Spleen (tissue), 11 donors: ENCODE measurements at regions not wholly inside any gene's neighbourhood (a gene's known extent, or its start where the extent isn't known, plus 50 kb on each side); places are given as distances from the start of the nearest gene placed in this dataset.

Experiments used
- DNase-seq: peaks from one replicate; pipeline ENCODE4 v3.0.0-alpha.2; 2020
- H3K27ac ChIP-seq, 8 donors: fragments of 200-600 bp; sonication (generic) in 7 of 8; 1 replicate in 4 of 8; 2 replicates in 4 of 8; pipeline versions ENCODE4 v1.5.0 to v1.8.0; 2016 to 2021; ENCODE audit warnings: inconsistent platforms in 4 of 8, mild to moderate bottlenecking in 4 of 8, moderate library complexity in 1 of 8
- H3K27me3 ChIP-seq, 7 donors: fragments of 200-600 bp; sonication (generic) in 6 of 7; replicated peaks in 1 of 7; 1 replicate in 4 of 7; 2 replicates in 3 of 7; pipeline versions ENCODE4 v1.5.0 to v1.8.0; 2016 to 2021; ENCODE audit warnings: inconsistent platforms in 3 of 7, mild to moderate bottlenecking in 1 of 7
- H3K36me3 ChIP-seq, 6 donors: fragments of 200-600 bp; sonication (generic) in 5 of 6; 1 replicate in 4 of 6; 2 replicates in 2 of 6; pipeline versions ENCODE4 v1.5.0 to v1.8.0; 2016 to 2021; ENCODE audit warnings: inconsistent platforms in 2 of 6
- H3K4me1 ChIP-seq, 6 donors: fragments of 200-600 bp; sonication (generic) in 5 of 6; 1 replicate in 3 of 6; 2 replicates in 3 of 6; pipeline versions ENCODE4 v1.5.0 to v1.8.0; 2016 to 2021; ENCODE audit warnings: inconsistent platforms in 3 of 6
- H3K4me3 ChIP-seq, 8 donors: fragments of 200-600 bp; sonication (generic) in 7 of 8; 1 replicate in 4 of 8; 2 replicates in 4 of 8; pipeline versions ENCODE4 v1.5.0 to v1.8.0; 2016 to 2021; ENCODE audit warnings: inconsistent platforms in 4 of 8, mild to moderate bottlenecking in 4 of 8, moderate library complexity in 2 of 8
- H3K9me3 ChIP-seq, 8 donors: fragments of 200-600 bp; sonication (generic) in 7 of 8; 1 replicate in 4 of 8; 2 replicates in 4 of 8; pipeline versions ENCODE4 v1.5.0 to v1.8.0; 2016 to 2021; ENCODE audit warnings: inconsistent platforms in 4 of 8
- POLR2A ChIP-seq, 3 donors: fragments of 450-650 bp; IDR thresholded peaks; one replicate each; pipeline ENCODE4 v1.5.1; 2017; ENCODE audit warnings: antibody characterized with exemption in 3 of 3, mild to moderate bottlenecking in 1 of 3
- POLR2AphosphoS5 ChIP-seq, 3 donors: sonication (generic); formaldehyde crosslinking; IDR thresholded peaks; one replicate each; pipeline ENCODE4 v1.5.1; 2017; ENCODE audit warnings: antibody characterized with exemption in 3 of 3
- WGBS, 5 donors: extraction: QIAGEN DNeasy Blood & Tissue Kit in 3 of 5; methylation state at CpG; one replicate each; pipeline versions ENCODE4 v1.1.5 to v1.1.7; 2013 to 2018; 5-methylcytosine and 5-hydroxymethylcytosine counted together
- intact Hi-C: fragments of 100-400 bp; cut with DNase I; formaldehyde crosslinking; loops from one replicate; pipeline ENCODE4 v1.15.0; 2023; ENCODE audit warnings: low total_unique reads
- TF ChIP-seq, protein P1 (sequence below), 11 experiments: fragments of 200-600 bp in 7 of 11; fragments of 450-650 bp in 4 of 11; sonication (generic) in 4 of 11; IDR thresholded peaks in 8 of 11; conservative IDR thresholded peaks in 3 of 11; 1 replicate in 7 of 11; 2 replicates in 4 of 11; pipeline versions ENCODE4 v1.4.0 to v1.8.0; 2016 to 2021; ENCODE audit warnings: antibody characterized with exemption in 11 of 11, inconsistent platforms in 4 of 11, mild to moderate bottlenecking in 1 of 11
- donor health status: healthy with polysubstance abuse.
- donor health status: DM: no; HTN: no; CAD: no; lungs with moderate emphysema.
- donor health status: DM: no; HTN: no; CAD: no.
- donor health status: Bipolar disorder and iron deficiency.
- donor health status: healthy.
- donor health status: DM: no; HTN: no; CAD: no.
- donor health status: DM: yes; HTN: yes; CAD: no.

DNA sequence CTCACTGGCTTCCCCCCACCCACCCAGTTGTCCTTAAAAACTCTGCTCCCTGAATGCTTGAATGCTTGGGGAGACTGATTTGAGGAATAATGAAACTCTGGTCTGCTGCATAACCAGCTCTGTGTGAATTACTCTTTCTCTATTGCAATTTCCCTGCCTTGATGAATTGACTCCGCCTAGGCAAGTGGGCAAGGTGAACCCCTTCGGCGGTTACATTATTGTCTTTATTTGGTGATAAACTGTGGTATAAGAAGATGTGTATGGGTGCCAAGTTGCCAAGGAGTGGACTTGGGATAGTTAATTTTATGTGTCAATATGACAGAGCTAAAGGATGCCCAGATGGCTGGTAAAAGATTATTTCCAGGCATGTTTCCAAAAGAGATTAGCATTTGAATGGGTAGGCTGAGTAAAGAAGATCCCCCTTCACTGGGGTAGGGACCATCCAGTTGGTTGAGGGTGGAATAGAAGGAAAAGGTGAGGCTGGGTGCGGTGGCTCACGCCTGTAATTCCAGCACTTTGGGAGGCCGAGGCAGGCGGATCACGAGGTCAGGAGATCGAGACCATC is 98.5 kb upstream of the HAAO start:
- Histone ChIP-seq H3K9me3 (peaks cover 0 to 21% (median 9%) of the 10 kb centered on the region in 8 donors), H3K4me3 (no peak overlapping the region), H3K27ac (no peak overlapping the region), H3K4me1 (no peaks in the 10 kb centered on the region), H3K36me3 (no peaks in the 10 kb centered on the region), H3K27me3 (no peaks in the 10 kb centered on the region)
- DNase-seq = no peak
- 92 to 100% (median 96%) methylated on average over 9 of the region's 9 CpGs for WGBS, 5 donors
- TF ChIP-seq POLR2AphosphoS5 (IDR thresholded peaks at IDR 0.05) (no peak), POLR2A (IDR thresholded peaks at IDR 0.05) (no peak)
- TF ChIP-seq, protein P1, sequence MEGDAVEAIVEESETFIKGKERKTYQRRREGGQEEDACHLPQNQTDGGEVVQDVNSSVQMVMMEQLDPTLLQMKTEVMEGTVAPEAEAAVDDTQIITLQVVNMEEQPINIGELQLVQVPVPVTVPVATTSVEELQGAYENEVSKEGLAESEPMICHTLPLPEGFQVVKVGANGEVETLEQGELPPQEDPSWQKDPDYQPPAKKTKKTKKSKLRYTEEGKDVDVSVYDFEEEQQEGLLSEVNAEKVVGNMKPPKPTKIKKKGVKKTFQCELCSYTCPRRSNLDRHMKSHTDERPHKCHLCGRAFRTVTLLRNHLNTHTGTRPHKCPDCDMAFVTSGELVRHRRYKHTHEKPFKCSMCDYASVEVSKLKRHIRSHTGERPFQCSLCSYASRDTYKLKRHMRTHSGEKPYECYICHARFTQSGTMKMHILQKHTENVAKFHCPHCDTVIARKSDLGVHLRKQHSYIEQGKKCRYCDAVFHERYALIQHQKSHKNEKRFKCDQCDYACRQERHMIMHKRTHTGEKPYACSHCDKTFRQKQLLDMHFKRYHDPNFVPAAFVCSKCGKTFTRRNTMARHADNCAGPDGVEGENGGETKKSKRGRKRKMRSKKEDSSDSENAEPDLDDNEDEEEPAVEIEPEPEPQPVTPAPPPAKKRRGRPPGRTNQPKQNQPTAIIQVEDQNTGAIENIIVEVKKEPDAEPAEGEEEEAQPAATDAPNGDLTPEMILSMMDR (IDR thresholded peaks at IDR 0.05 in 8 of 11, conservative IDR thresholded peaks at IDR 0.05 in 3 of 11) = no peak
- intact Hi-C loops = no loop called here

DNA sequence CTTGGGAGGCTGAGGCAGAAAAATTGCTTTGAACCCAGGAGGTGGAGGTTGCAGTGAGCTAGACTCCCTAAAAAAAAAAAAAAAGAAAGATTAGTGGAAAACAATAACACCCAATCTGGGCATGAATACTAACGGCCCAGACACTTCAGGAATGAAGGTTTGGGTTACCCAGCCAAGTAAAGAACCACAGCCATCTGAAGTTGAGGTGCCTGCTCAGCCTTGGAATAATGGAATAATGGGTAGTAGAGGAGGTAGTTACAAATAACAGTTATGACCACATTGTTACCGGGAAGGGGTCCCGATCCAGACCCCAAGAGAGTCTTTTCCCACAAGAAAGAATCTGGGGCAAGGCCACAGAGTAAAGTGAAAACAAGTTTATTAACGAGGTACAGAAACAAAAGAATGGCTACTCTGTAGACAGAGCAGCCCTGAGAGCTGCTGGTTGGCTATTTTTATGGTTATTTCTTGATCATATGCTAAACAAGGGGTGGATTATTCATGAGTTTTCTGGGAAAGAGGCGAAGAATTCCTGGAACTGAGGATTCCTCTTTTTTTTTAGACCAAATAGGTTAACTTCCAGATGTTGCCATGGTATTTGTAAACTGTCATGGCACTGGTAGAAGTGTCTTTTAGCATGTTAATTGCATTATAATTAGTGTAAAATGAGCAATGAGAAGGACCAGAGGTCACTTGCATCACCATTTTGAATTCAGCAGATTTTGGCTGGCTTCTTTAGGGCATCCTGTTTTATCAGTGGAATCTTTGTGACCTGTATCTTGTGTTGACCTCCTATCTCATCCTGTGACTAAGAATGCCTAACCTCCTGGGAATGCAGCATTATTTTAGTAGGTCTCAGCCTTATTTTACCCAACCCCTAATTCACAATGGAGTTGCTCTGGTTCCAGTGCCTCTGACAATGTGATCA is 96.2 kb upstream of the HAAO start:
- TF ChIP-seq, protein P1 (IDR thresholded peaks at IDR 0.05 in 8 of 11, conservative IDR thresholded peaks at IDR 0.05 in 3 of 11) = no peak
- peaks cover 0 to 21% (median 9%) of the 10 kb centered on the region in 8 donors for H3K9me3 ChIP-seq
- no peaks in the 10 kb centered on the region for H3K27me3 ChIP-seq
- H3K4me3 ChIP-seq = no peak overlapping the region
- intact Hi-C loops = no loop called here
- no peak for DNase-seq
- 77 to 92% (median 87%) methylated on average over 5 of the region's 5 CpGs for WGBS, 5 donors
- no peaks in the 10 kb centered on the region for H3K36me3 ChIP-seq
- no peaks in the 10 kb centered on the region for H3K4me1 ChIP-seq
- H3K27ac ChIP-seq = no peak overlapping the region

DNA sequence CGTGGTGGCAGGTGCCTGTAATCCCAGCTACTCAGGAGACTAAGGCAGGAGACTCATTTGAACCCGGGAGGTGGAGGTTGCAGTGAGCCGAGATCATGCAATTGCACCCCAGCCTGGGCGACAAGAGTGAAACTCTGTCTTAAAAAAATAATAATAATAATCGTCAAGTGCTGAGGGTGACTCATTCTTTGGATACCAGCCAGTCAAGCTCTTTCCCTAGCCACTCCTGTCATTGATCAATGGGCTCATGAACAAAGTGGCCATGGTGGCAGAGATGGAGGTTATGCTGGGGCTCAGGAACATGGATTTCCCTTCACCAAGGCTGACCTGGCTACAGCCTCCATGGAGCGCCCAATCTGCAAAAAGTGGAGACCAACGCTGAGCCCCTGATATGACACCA is 94.5 kb upstream of the HAAO start:
- Histone ChIP-seq H3K9me3 (peaks cover 0 to 21% (median 9%) of the 10 kb centered on the region in 8 donors), H3K27ac (no peak overlapping the region), H3K36me3 (no peaks in the 10 kb centered on the region), H3K4me1 (peaks cover 0 to 3% (median 0%) of the 10 kb centered on the region in 6 donors), H3K4me3 (no peak overlapping the region), H3K27me3 (no peaks in the 10 kb centered on the region)
- no peak for DNase-seq
- TF ChIP-seq POLR2AphosphoS5 (IDR thresholded peaks at IDR 0.05) (no peak), POLR2A (IDR thresholded peaks at IDR 0.05) (no peak)
- TF ChIP-seq, protein P1 (IDR thresholded peaks at IDR 0.05 in 8 of 11, conservative IDR thresholded peaks at IDR 0.05 in 3 of 11) = no peak
- WGBS, 5 donors = 75 to 89% (median 89%) methylated on average over 7 of the region's 7 CpGs
- intact Hi-C loops = no loop called here

DNA sequence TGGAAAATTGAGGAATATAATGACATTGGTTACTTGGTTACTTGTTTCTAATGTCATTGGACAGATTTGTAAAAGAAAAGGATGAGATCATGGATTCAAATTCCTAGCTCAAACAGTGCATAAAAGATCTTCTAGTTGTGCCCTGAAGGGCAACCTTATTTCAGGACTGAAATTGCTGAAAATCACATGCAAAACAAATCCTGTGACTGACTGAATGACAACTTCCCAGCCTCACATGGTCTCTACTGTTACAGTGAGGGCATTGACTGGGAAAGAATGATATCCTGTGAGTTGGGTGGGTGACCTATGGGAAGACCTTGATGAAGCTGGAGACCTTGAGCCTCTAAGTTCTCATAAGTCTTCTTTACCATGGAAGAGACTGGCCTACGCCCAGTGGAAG is 90.4 kb upstream of the HAAO start:
- H3K9me3 ChIP-seq = no peaks in the 10 kb centered on the region
- DNase-seq = no peak
- intact Hi-C loops = no loop called here
- no peaks in the 10 kb centered on the region for H3K27me3 ChIP-seq
- peaks cover 6 to 39% (median 23%) of the 10 kb centered on the region in 6 donors for H3K4me1 ChIP-seq
- WGBS, 5 donors = 83 to 89% (median 85%) methylated on average over 1 of the region's 1 CpG
- no peaks in the 10 kb centered on the region for H3K36me3 ChIP-seq
- H3K27ac ChIP-seq = peak overlapping the region in 4 of 8 donors; percentile 7 to 91 (median 47)
- TF ChIP-seq POLR2A (IDR thresholded peaks at IDR 0.05) (no peak), POLR2AphosphoS5 (IDR thresholded peaks at IDR 0.05) (no peak)
- H3K4me3 ChIP-seq = no peak overlapping the region
